Caco-2 (cell line): ENCODE measurements at regions not wholly inside any gene's neighbourhood (a gene's known extent, or its start where the extent isn't known, plus 50 kb on each side); places are given as distances from the start of the nearest gene placed in this dataset.

Source experiments
- BruUV-seq: library from RNA; stranded (reverse); fragments of 400-500 nt; replicated peaks from 2 replicates; lab custom pipeline; 2021; lab: Mats Ljungman, UMichigan
- CTCF ChIA-PET: fragments of 300-600 bp; sonication (Branson Sonifier 250); formaldehyde crosslinking; loops from one replicate; lab custom pipeline; 2022; ENCODE audit warnings: antibody characterized with exemption; lab: Charles Lee
- POLR2A ChIA-PET: fragments of 300-600 bp; sonication (Branson Sonifier 250); formaldehyde crosslinking; loops from one replicate; lab custom pipeline; 2022; ENCODE audit warnings: antibody characterized with exemption; lab: Charles Lee
- DNase-seq, 2 experiments: peaks; one replicate each; pipeline versions ENCODE4 v3.0.0 to v3.0.0-alpha.2; 2020 to 2022
- H3K27me3 ChIP-seq: replicated peaks from 2 replicates; pipeline ENCODE4 v1.6.0; 2011; ENCODE audit warnings: low read length; ENCODE audit not compliant: control insufficient read depth, insufficient read depth
- H3K36me3 ChIP-seq: 2 replicates; pipeline ENCODE4 v1.5.1; 2011; ENCODE audit warnings: low read length; ENCODE audit not compliant: control insufficient read depth, insufficient read depth
- H3K4me1 ChIP-seq: fragments of 250-450 bp; sonication (Bioruptor Pico); 2 replicates; pipeline ENCODE4 v1.5.1; 2020; ENCODE audit warnings: mild to moderate bottlenecking
- H3K4me3 ChIP-seq: 2 replicates; pipeline ENCODE4 v1.5.1; 2011; ENCODE audit warnings: low read depth, mild to moderate bottlenecking, control low read depth, low read length
- H3K9me3 ChIP-seq: fragments of 250-450 bp; sonication (Bioruptor Pico); 2 replicates; pipeline ENCODE4 v1.5.1; 2020; ENCODE audit warnings: mild to moderate bottlenecking, moderate library complexity
- H3K27ac Mint-ChIP-seq: one replicate; pipeline ENCODE4 v1.8.0; 2022; ENCODE audit warnings: mixed read lengths; ENCODE audit not compliant: unreplicated experiment
- H3K27me3 Mint-ChIP-seq: one replicate; pipeline ENCODE4 v1.8.0; 2022; ENCODE audit warnings: mixed read lengths; ENCODE audit not compliant: insufficient read depth, unreplicated experiment
- H3K36me3 Mint-ChIP-seq: one replicate; pipeline ENCODE4 v1.8.0; 2022; ENCODE audit warnings: mild to moderate bottlenecking, mixed read lengths; ENCODE audit not compliant: insufficient read depth, unreplicated experiment
- H3K4me1 Mint-ChIP-seq: one replicate; pipeline ENCODE4 v1.8.0; 2022; ENCODE audit warnings: low read depth, mixed read lengths; ENCODE audit not compliant: unreplicated experiment
- H3K4me3 Mint-ChIP-seq: one replicate; pipeline ENCODE4 v1.8.0; 2022; ENCODE audit warnings: mild to moderate bottlenecking, moderate library complexity, mixed read lengths; ENCODE audit not compliant: unreplicated experiment
- H3K9me3 Mint-ChIP-seq: one replicate; pipeline ENCODE4 v1.8.0; 2022; ENCODE audit warnings: mixed read lengths; ENCODE audit not compliant: unreplicated experiment
- intact Hi-C: fragments of 100-400 bp; cut with micrococcal nuclease; formaldehyde crosslinking; loops from one replicate; pipeline ENCODE4 v1.10.0; 2022; ENCODE audit not compliant: unreplicated experiment
- TF ChIP-seq, protein P1 (sequence below), 2 experiments: fragments of 200-600 bp in 1 of 2; IDR thresholded peaks; 1 replicate in 1 of 2; 2 replicates in 1 of 2; pipeline versions ENCODE4 v1.5.1 to v1.8.0; 2011 to 2022; ENCODE audit warnings: antibody characterized with exemption in 1 of 2, control low read depth in 1 of 2, inconsistent platforms in 1 of 2, low read depth in 1 of 2, low read length in 1 of 2, mild to moderate bottlenecking in 1 of 2, moderate library complexity in 1 of 2; ENCODE audit not compliant: insufficient read depth in 1 of 2, severe bottlenecking in 1 of 2, unreplicated experiment in 1 of 2

- no peaks in the 10 kb centered on the region for H3K27me3 Mint-ChIP-seq
- intact Hi-C loops, result no loop called here
- Histone ChIP-seq H3K9me3 (peaks cover 2% of the 10 kb centered on the region; the same call in 1 of the 2 replicates), H3K4me3 (no peak overlapping the region), H3K4me1 (no peaks in the 10 kb centered on the region), H3K27me3 (no peaks in the 10 kb centered on the region), H3K36me3 (no peaks in the 10 kb centered on the region)
- POLR2A ChIA-PET, result no interaction called here
- no peaks in the 10 kb centered on the region for H3K36me3 Mint-ChIP-seq
- DNase-seq, result no peak
- no TSS peak for BruUV-seq
- TF ChIP-seq, protein P1, sequence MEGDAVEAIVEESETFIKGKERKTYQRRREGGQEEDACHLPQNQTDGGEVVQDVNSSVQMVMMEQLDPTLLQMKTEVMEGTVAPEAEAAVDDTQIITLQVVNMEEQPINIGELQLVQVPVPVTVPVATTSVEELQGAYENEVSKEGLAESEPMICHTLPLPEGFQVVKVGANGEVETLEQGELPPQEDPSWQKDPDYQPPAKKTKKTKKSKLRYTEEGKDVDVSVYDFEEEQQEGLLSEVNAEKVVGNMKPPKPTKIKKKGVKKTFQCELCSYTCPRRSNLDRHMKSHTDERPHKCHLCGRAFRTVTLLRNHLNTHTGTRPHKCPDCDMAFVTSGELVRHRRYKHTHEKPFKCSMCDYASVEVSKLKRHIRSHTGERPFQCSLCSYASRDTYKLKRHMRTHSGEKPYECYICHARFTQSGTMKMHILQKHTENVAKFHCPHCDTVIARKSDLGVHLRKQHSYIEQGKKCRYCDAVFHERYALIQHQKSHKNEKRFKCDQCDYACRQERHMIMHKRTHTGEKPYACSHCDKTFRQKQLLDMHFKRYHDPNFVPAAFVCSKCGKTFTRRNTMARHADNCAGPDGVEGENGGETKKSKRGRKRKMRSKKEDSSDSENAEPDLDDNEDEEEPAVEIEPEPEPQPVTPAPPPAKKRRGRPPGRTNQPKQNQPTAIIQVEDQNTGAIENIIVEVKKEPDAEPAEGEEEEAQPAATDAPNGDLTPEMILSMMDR (IDR thresholded peaks at IDR 0.05; ENCODE audit: insufficient read depth in 1 of 2, low read depth in 1 of 2, low read length in 1 of 2, severe bottlenecking in 1 of 2, unreplicated experiment in 1 of 2), result no peak
- no peak overlapping the region for H3K27ac Mint-ChIP-seq
- H3K9me3 Mint-ChIP-seq, result peaks cover 13% of the 10 kb centered on the region
- CTCF ChIA-PET, result no interaction called here
- no peaks in the 10 kb centered on the region for H3K4me1 Mint-ChIP-seq
- H3K4me3 Mint-ChIP-seq, result no peak overlapping the region
Measured at GRCh38 chr6:9983168-9983567, 431.7 kb downstream of the TFAP2A start.

DNA sequence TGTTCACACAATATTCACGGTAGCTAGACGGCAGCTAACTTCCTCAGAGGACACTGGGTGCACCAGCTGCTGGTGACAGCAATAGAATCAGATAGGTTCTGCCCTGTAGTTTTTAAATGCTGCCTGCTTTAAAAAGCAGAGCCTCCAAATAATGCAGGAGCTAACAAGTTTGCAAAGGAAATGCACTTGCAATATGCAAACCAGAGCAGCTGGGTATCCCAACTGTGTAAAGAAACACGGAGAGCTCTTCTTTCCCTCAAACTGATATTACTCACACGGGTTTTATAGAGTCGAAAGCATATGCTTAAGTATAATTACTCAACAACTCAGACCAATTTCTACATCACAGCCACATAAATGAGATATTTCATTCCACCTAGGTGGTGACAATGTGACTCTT lies 432.7 kb downstream of the TFAP2A start:
- POLR2A ChIA-PET, result no interaction called here
- H3K27me3 ChIP-seq, result no peaks in the 10 kb centered on the region
- no TSS peak for BruUV-seq
- CTCF ChIA-PET, result no interaction called here
- Mint-ChIP-seq H3K27me3 (no peaks in the 10 kb centered on the region), H3K4me1 (no peaks in the 10 kb centered on the region), H3K4me3 (no peak overlapping the region), H3K36me3 (no peaks in the 10 kb centered on the region), H3K27ac (no peak overlapping the region), H3K9me3 (peaks cover 13% of the 10 kb centered on the region)
- H3K36me3 ChIP-seq, result no peaks in the 10 kb centered on the region
- H3K9me3 ChIP-seq, result peaks cover 2% of the 10 kb centered on the region; the same call in 1 of the 2 replicates
- no peak overlapping the region for H3K4me3 ChIP-seq
- H3K4me1 ChIP-seq, result no peaks in the 10 kb centered on the region
- TF ChIP-seq, protein P1 (IDR thresholded peaks at IDR 0.05; ENCODE audit: insufficient read depth in 1 of 2, low read depth in 1 of 2, low read length in 1 of 2, severe bottlenecking in 1 of 2, unreplicated experiment in 1 of 2), result no peak
- no peak for DNase-seq
- intact Hi-C loops, result no loop called here

DNA sequence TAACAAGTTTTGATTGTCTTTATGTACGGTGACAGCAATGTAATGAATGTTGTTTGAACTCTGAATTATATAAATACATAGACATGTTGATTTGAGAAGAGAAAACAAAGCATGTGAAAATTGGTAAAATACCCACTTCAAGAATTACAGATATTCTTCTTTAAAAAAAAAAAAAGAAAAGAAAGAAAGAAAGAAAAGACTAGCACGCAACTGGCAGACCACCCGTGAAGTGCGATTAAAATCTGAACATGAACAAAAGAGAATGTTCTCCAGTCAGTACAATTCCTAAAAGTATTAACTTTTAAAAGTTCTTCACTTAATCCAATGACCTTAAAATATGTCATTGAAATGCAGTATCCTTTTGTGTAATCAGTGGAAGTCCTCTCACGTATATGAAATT lies 434.9 kb downstream of the TFAP2A start:
- H3K27me3 Mint-ChIP-seq, result no peaks in the 10 kb centered on the region
- TF ChIP-seq, protein P1 (IDR thresholded peaks at IDR 0.05; ENCODE audit: insufficient read depth in 1 of 2, low read depth in 1 of 2, low read length in 1 of 2, severe bottlenecking in 1 of 2, unreplicated experiment in 1 of 2), result no peak
- H3K4me1 Mint-ChIP-seq, result no peaks in the 10 kb centered on the region
- ChIA-PET CTCF (no interaction called here), POLR2A (no interaction called here)
- no peak overlapping the region for H3K27ac Mint-ChIP-seq
- no peak overlapping the region for H3K4me3 Mint-ChIP-seq
- H3K36me3 Mint-ChIP-seq, result no peaks in the 10 kb centered on the region
- no peaks in the 10 kb centered on the region for H3K36me3 ChIP-seq
- H3K27me3 ChIP-seq, result no peaks in the 10 kb centered on the region; the same call in 1 of the 2 replicates
- no TSS peak for BruUV-seq
- H3K9me3 ChIP-seq, result peaks cover 2% of the 10 kb centered on the region; the same call in 1 of the 2 replicates
- no peak overlapping the region for H3K4me3 ChIP-seq
- peaks cover 13% of the 10 kb centered on the region for H3K9me3 Mint-ChIP-seq
- no peak for DNase-seq
- H3K4me1 ChIP-seq, result no peaks in the 10 kb centered on the region
- intact Hi-C loops, result no loop called here
